Body of pancreas (tissue), 4 donors: ENCODE measurements at regions not wholly inside any gene's neighbourhood (a gene's known extent, or its start where the extent isn't known, plus 50 kb on each side); places are given as distances from the start of the nearest gene placed in this dataset.

Experiments used
- CTCF ChIP-seq, 7 experiments: fragments of 450-650 bp in 4 of 7; fragments of 200-600 bp in 3 of 7; sonication (generic) in 3 of 7; IDR thresholded peaks; one replicate each; pipeline ENCODE4 v1.5.1; 2016 to 2019; ENCODE audit warnings: antibody characterized with exemption in 7 of 7
- POLR2A ChIP-seq, 3 donors: fragments of 450-650 bp; IDR thresholded peaks; one replicate each; pipeline ENCODE4 v1.6.1; 2016; ENCODE audit warnings: antibody characterized with exemption in 3 of 3, mild to moderate bottlenecking in 2 of 3

GRCh38 chr4:59838236-59838635 is 1361.9 kb upstream of the ADGRL3 start:
- TF ChIP-seq CTCF (IDR thresholded peaks at IDR 0.05) (no peak), POLR2A (IDR thresholded peaks at IDR 0.05) (no peak)
